Posterior vena cava (tissue), 2 donors: ENCODE measurements at regions not wholly inside any gene's neighbourhood (a gene's known extent, or its start where the extent isn't known, plus 50 kb on each side); places are given as distances from the start of the nearest gene placed in this dataset.

Experiments
- DNase-seq: peaks from one replicate; pipeline ENCODE4 v3.0.0-alpha.2; 2020; ENCODE audit warnings: low spot score
- intact Hi-C, 2 donors: fragments of 100-400 bp; cut with DNase I; formaldehyde crosslinking; loops; one replicate each; pipeline versions ENCODE4 v1.14.1 to v1.14.2; 2022 to 2023
- donor health status: DM: yes; HTN: yes; CAD: no.
- donor health status: DM: yes; HTN: yes; CAD: no.

GRCh38 chr1:192713921-192714320 lies 78.0 kb downstream of the RGS13 start:
- intact Hi-C loops: no loop called here
- DNase-seq: no peak

GRCh38 chr1:192724670-192725069 lies 84.2 kb upstream of the RGS2 start:
- DNase-seq: no peak
- intact Hi-C loops: no loop called here

GRCh38 chr1:192726820-192727504 lies 81.9 kb upstream of the RGS2 start:
- intact Hi-C loops: no loop called here
- DNase-seq: no peak

- intact Hi-C loops: no loop called here
- no peak for DNase-seq
Measured at GRCh38 chr1:192729500-192729899, 79.3 kb upstream of the RGS2 start.

GRCh38 chr1:192730198-192730597 lies 78.6 kb upstream of the RGS2 start:
- intact Hi-C loops: loop anchor here in 1 of 2 donors (10.0 kb wide), 1 partner anchor 55 kb away; no protein-coding TSS in a partner anchor

GRCh38 chr1:192732787-192733186 lies 76.1 kb upstream of the RGS2 start:
- intact Hi-C loops: loop anchor here in 1 of 2 donors (10.0 kb wide), 1 partner anchor 52 kb away; no protein-coding TSS in a partner anchor
- no peak for DNase-seq

More at GRCh38 chr1:192730198-192730597, 78.6 kb upstream of the RGS2 start:
- no peak for DNase-seq

- intact Hi-C loops: loop anchor here in 1 of 2 donors (10.0 kb wide), 1 partner anchor 49 kb away; no protein-coding TSS in a partner anchor
- no peak for DNase-seq
Measured at GRCh38 chr1:192735298-192735915, 73.4 kb upstream of the RGS2 start.

GRCh38 chr1:192737306-192737705 lies 71.5 kb upstream of the RGS2 start:
- no peak for DNase-seq
- intact Hi-C loops: loop anchor here in 1 of 2 donors (10.0 kb wide), 1 partner anchor 47 kb away; no protein-coding TSS in a partner anchor

- DNase-seq: no peak
- intact Hi-C loops: loop anchor here in 1 of 2 donors (10.0 kb wide), 1 partner anchor 45 kb away; no protein-coding TSS in a partner anchor
Measured at GRCh38 chr1:192739476-192740184, 69.2 kb upstream of the RGS2 start.

GRCh38 chr1:192740214-192740613 lies 68.6 kb upstream of the RGS2 start:
- DNase-seq: no peak
- intact Hi-C loops: no loop called here

GRCh38 chr1:192741095-192741494 lies 67.7 kb upstream of the RGS2 start:
- intact Hi-C loops: no loop called here
- DNase-seq: no peak

- intact Hi-C loops: no loop called here
- no peak for DNase-seq
Measured at GRCh38 chr1:192747301-192747700, 61.5 kb upstream of the RGS2 start.

- intact Hi-C loops: no loop called here
- no peak for DNase-seq
Measured at GRCh38 chr1:192747943-192748342, 60.9 kb upstream of the RGS2 start.

- no peak for DNase-seq
- intact Hi-C loops: no loop called here
Measured at GRCh38 chr1:192749349-192749748, 59.5 kb upstream of the RGS2 start.

GRCh38 chr1:192751260-192751659 lies 57.6 kb upstream of the RGS2 start:
- DNase-seq: peak; percentile 74
- intact Hi-C loops: no loop called here

GRCh38 chr1:192756314-192756713 lies 52.5 kb upstream of the RGS2 start:
- intact Hi-C loops: loop anchor here in 1 of 2 donors (5.0 kb wide), 1 partner anchor 721 kb away; no protein-coding TSS in a partner anchor
- DNase-seq: no peak

- no peak for DNase-seq
- intact Hi-C loops: loop anchor here in 1 of 2 donors (5.0 kb wide), 1 partner anchor 720 kb away; no protein-coding TSS in a partner anchor
Measured at GRCh38 chr1:192756847-192757246, 52.0 kb upstream of the RGS2 start.

- intact Hi-C loops: loop anchor here in 1 of 2 donors (5.0 kb wide), 1 partner anchor 719 kb away; no protein-coding TSS in a partner anchor
Measured at GRCh38 chr1:192758492-192758891, 50.3 kb upstream of the RGS2 start.

More at GRCh38 chr1:192758492-192758891, 50.3 kb upstream of the RGS2 start:
- no peak for DNase-seq
